WI38 (cell line): ENCODE measurements at regions not wholly inside any gene's neighbourhood (a gene's known extent, or its start where the extent isn't known, plus 50 kb on each side); places are given as distances from the start of the nearest gene placed in this dataset.
"Not testable (repeated sequence)": the region's sequence is repeated elsewhere in the genome, so short reads cannot be mapped to it uniquely, and the experiment has no call there.

Experiments
- H3K4me3 ChIP-seq: 2 replicates; pipeline ENCODE4 v1.5.1; 2011; ENCODE audit warnings: low read depth, mild to moderate bottlenecking, control low read depth, low read length
- TF ChIP-seq, protein P1 (sequence below): IDR thresholded peaks from 2 replicates; pipeline ENCODE4 v1.5.1; 2012; ENCODE audit warnings: low read depth, mild to moderate bottlenecking, control low read depth, low read length

DNA sequence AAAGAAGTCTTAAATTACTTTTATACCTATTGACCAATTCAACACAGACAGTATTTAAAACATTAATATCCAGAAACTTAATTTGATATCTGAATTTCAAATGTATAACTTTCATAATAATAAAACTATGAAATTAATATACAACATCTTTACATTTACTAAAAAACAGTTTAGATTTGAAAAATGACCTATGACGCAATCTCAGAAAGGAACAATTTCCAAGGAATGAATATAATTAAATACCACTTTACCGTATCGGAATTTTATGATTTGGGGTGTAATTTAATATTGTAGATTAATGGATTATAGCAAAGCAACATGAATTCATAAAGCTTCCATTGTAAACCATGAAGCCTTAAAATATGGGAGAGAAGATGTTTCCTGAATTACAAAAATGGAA lies 321.5 kb upstream of the TRPM3 start:
- TF ChIP-seq, protein P1, sequence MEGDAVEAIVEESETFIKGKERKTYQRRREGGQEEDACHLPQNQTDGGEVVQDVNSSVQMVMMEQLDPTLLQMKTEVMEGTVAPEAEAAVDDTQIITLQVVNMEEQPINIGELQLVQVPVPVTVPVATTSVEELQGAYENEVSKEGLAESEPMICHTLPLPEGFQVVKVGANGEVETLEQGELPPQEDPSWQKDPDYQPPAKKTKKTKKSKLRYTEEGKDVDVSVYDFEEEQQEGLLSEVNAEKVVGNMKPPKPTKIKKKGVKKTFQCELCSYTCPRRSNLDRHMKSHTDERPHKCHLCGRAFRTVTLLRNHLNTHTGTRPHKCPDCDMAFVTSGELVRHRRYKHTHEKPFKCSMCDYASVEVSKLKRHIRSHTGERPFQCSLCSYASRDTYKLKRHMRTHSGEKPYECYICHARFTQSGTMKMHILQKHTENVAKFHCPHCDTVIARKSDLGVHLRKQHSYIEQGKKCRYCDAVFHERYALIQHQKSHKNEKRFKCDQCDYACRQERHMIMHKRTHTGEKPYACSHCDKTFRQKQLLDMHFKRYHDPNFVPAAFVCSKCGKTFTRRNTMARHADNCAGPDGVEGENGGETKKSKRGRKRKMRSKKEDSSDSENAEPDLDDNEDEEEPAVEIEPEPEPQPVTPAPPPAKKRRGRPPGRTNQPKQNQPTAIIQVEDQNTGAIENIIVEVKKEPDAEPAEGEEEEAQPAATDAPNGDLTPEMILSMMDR: no peak
- no peak overlapping the region for H3K4me3 ChIP-seq

DNA sequence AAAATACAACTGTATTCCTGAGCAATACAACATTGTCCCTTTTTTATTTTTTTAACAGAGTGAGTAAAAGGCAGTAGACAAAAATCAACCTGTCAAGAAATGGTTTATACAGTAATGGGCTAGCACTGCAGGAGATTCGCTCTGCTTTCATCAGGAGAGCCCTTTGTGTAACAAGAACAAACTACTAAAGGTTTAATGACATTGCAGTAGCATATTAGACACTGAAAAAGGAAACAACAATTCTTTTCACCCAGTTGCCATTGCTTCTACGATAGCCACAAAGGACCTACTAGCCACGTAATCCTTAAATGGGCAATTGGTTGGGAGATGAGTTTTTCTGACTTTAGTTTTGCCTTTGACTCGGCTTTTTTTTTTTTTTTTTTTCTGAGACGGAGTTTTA lies 319.8 kb upstream of the TRPM3 start:
- TF ChIP-seq, protein P1: no peak
- no peak overlapping the region for H3K4me3 ChIP-seq

DNA sequence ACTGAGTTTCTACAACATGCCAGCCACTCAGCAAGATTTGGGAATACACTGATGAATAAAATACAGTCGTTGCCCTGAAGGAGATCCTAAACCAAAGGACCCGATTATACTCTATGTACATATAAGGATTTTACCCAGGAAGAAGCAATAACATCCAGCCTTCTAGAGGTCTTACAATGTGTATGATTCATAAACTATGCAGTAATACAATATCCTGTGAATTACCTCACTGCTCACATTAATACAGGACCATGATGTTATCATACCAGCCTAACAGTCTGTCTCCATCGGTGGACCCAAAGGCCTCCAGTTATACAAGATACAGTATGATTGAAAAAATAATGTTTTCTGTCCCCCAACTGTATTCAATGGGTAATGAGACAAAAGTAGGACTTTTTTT lies 310.5 kb upstream of the TRPM3 start:
- TF ChIP-seq, protein P1: no peak
- H3K4me3 ChIP-seq: no peak overlapping the region

DNA sequence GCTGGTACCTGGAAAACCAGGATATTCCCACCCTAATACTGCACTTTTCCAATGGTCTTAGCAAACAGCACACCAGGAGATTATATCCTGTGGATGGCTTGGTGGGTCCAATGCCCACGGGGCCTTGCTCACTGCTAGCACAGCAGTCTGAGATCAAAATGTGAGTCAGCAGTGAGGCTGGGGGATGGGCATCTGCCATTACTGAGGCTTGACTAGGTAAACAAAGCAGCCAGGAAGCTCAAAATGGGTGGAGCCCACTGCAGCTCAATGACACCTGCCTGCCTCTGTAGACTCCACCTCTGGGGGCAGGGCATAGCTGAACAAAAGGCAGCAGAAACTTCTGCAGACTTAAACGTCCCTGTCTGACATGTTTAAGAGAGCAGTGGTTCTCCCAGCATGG lies 285.9 kb upstream of the TRPM3 start:
- H3K4me3 ChIP-seq: not testable (repeated sequence)

DNA sequence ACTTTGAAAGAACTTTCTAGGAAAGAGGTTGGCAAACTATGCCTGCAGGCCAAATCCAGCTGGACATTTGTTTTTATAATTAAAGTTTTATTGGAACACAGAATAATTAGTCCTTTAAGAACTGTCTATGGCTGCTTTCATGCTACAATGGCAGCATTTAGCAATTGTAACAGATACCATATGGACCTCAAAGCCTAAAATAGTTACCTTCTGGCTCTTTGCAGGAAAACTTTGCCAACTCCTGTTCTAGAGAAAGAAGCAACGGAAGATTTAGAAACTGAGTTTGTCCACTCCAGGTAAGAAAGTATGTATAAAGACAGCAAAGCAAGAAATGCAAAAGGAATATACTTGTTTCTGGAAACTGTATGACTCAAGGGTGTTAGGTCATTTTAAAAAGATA lies 281.7 kb upstream of the TRPM3 start:
- H3K4me3 ChIP-seq: no peak overlapping the region
- TF ChIP-seq, protein P1: no peak

DNA sequence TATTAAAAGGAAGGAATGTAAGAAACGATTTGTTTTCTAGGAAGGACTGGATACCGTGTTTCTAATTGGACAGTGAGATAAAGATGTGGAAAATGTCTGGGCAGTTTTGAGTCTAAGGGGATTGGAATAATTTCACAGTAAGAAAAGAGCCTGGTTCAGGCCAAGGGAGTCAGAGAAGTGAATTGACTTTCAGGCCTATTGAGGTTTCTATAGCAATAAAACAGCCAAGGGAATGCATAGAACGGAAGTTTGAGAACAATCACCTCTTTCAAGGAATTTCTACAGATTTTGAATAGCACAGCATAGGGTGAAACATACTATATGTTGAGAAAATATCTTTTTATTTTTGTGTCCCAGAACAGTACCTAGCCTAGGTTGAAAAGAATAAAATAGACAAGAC lies 271.6 kb upstream of the TRPM3 start:
- TF ChIP-seq, protein P1: no peak
- no peak overlapping the region for H3K4me3 ChIP-seq

DNA sequence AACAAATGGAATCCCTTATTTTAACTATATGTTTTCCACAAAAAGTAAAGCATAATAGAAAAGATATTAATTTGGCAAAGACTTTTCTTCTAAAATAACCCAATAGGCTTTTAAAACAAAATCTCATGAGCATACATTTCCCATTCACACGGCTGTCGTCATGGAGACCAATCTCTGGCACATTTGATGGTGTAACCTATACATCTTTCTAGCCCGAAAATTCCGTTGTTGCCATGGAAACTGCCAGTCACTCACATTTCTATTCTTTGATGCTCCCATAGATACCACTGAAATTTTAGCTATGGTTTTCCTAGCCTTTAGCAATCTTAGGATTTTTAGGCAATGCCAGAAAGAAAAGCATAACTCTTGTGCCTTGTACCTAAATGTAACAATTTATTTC lies 262.9 kb upstream of the TRPM3 start:
- TF ChIP-seq, protein P1: no peak
- no peak overlapping the region for H3K4me3 ChIP-seq

DNA sequence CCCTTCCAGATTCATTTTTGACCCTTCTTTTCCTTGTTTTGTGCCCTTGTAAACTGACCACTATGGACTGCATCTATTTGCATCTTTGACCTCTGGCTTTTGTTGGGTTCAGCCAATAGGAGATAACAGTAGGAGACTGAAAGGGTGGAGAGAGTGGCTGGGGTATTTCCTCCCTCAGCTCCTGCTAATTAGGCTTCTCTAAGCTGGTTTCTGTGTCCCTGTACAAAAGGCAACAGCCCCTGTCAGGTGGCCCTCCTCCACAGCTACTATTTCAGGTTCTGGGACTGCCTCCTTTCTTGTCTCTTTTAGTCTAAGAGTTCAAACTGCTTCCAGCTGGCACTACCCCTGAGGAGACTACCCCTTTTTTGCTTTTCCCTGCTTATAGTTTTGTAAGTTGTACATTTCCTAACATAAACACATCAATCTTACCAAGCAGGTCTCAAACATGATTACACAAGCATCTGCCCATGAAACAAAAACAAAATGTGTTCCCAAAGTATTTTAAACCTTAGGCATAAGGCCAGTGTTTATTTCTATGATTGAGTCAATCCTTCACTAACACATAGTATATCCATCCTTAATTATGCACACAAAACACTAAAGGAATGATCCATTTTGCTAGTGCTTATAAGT lies 262.0 kb upstream of the TRPM3 start:
- TF ChIP-seq, protein P1: no peak
- H3K4me3 ChIP-seq: no peak overlapping the region
